Pulmonary artery endothelial cell (primary cell): ENCODE measurements at regions not wholly inside any gene's neighbourhood (a gene's known extent, or its start where the extent isn't known, plus 50 kb on each side); places are given as distances from the start of the nearest gene placed in this dataset.
"Not testable (repeated sequence)": the region's sequence is repeated elsewhere in the genome, so short reads cannot be mapped to it uniquely, and the experiment has no call there.

Experiments
- DNase-seq: peaks from one replicate; pipeline ENCODE4 v3.0.0-alpha.2; 2011; ENCODE audit warnings: low read depth, low spot score

GRCh38 chr5:155753943-155754581 is 572.9 kb upstream of the SGCD start:
- DNase-seq, result no peak

DNA sequence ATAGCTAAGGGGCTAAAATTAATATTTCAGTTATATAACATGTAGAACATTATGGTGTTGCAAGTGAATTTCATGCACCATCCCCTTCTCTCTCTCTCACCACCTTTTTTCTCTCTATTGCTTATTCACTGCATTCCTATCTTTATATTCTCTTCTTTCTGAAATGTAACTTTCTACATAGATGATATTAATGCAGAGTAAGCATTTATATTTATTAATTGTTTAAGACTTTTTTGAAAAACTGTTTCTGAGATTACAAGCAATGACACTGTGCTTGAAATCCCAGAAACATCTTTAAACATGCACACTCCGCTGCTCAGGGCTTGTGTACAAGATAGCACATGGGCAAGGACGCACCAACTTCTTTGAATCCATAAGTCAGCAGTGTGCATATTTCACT is 567.7 kb upstream of the SGCD start:
- no peak for DNase-seq

GRCh38 chr5:155759984-155760383 is 567.0 kb upstream of the SGCD start:
- DNase-seq, result no peak

GRCh38 chr5:155761502-155761901 is 565.5 kb upstream of the SGCD start:
- no peak for DNase-seq

- no peak for DNase-seq
Observed at GRCh38 chr5:155765715-155766114, 561.2 kb upstream of the SGCD start.

DNA sequence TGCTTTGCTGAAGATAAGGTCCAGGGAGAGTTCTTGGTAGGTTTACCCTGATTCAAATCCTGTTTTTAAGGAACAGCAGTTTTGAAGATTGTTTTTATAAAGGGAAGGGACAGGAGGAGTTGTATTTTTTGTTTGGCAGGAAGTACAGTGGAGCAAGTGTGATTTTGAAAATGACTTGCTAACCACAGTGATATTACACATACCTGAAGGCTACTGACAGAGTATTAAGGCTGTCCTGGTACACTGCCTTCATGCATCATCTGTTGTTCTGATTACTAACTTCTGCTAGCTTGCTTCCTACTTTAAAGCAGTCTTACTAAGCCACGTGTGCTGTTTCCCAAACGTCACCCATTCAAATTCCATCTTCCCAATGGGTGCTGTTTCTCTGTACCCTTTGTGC is 559.5 kb upstream of the SGCD start:
- no peak for DNase-seq

- DNase-seq, result no peak
Observed at GRCh38 chr5:155768332-155768731, 558.6 kb upstream of the SGCD start.

- DNase-seq, result no peak
Observed at GRCh38 chr5:155772009-155772662, 554.8 kb upstream of the SGCD start.

GRCh38 chr5:155773680-155774079 is 553.3 kb upstream of the SGCD start:
- DNase-seq, result no peak

DNA sequence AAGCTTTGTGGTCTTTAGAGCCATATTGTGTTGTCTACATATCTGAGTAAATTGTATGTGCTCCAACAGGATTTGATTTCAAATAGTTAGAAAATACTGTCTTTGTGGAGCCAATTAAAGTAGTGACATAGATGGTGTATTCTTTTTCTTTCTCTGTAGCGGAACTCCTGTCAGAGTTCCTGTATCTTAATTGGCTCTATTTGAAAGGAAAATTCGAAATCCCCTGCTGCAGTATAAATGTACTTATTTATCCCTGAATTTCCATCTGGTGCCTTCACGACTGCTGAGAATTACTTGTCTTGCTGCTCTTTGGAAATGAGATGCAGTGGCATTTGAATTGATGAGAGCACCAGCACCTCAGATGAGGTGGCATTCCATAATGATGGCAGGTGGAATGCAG is 546.7 kb upstream of the SGCD start:
- DNase-seq, result no peak

DNA sequence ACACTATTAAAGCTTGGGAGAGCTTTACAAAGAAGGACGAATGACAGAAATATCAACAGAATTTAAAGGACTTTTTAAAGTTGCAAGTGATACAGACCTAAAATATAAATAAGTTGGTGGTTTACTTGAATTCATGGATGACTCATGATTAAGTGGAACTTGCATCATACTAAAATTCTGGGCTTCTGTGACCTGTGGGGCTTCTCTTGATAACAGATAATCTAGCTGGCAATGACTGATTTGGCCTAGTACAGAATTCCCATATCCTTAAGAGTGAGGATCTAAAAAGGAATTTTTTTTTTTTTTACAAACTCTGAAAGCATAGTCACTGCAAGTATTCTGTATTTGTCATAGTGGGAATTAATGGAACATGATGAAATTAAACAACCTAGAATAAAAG is 543.7 kb upstream of the SGCD start:
- DNase-seq, result no peak

DNA sequence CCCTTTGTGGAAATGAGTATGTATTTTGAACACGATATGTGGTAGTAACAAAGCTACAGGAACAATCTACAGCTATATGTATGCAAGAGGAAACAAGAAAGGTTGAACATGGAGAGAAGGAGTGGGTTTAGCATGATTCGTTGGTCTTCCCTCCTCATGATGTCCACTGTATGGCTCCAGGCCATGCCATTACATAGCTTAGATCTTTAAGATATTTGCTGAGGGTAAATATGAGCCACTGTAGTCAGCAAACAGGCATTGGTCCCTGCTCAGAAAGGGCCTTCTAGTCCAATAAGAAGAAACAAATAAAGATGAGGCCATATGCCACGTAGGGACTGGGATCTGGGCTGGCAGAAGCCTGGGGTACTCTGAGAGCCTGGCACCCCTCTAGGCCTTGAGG is 543.2 kb upstream of the SGCD start:
- no peak for DNase-seq

- DNase-seq, result no peak
Observed at GRCh38 chr5:155786108-155786507, 540.9 kb upstream of the SGCD start.

- no peak for DNase-seq
Observed at GRCh38 chr5:155792873-155793272, 534.1 kb upstream of the SGCD start.

GRCh38 chr5:155794795-155795194 is 532.2 kb upstream of the SGCD start:
- no peak for DNase-seq

DNA sequence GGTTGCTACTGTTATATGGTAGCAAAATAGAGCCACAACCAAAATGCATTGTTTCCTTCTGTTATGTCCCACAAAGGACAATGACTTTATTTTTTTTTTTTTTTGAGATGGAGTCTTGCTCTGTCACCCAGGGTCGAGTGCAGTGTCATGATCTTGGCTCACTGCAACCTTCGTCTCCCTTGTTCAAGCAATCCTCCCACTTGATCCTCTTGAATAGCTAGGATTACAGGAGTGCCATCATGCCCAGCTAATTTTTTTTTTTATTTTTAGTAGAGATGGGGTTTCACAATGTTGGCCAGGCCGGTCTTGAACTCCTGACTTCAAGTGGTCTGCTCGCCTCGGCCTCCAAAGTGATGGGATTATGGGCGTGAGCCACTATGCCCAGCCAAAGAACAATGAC is 527.7 kb upstream of the SGCD start:
- DNase-seq, result no peak

GRCh38 chr5:155807884-155808576 is 518.9 kb upstream of the SGCD start:
- DNase-seq, result no peak

- no peak for DNase-seq
Observed at GRCh38 chr5:155815248-155815647, 511.7 kb upstream of the SGCD start.

DNA sequence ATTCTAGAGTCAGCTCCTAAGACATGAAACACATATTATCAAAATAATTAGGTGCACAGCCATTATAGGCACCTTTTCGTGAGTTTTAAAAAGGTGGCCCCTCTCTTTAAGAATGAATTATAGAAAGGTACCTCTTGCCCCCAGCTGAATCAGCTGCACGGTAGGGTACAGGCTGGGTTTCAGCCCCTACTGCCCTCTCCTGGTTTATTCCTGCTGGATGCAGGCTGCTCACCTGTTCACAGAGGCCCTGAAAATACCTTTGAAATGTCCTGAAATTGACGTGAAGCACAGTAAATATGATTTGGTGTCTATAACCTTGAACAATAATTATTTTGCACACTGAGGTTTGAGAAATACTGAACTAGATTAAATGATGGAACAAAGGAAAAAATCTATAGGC is 504.8 kb upstream of the SGCD start:
- no peak for DNase-seq

DNA sequence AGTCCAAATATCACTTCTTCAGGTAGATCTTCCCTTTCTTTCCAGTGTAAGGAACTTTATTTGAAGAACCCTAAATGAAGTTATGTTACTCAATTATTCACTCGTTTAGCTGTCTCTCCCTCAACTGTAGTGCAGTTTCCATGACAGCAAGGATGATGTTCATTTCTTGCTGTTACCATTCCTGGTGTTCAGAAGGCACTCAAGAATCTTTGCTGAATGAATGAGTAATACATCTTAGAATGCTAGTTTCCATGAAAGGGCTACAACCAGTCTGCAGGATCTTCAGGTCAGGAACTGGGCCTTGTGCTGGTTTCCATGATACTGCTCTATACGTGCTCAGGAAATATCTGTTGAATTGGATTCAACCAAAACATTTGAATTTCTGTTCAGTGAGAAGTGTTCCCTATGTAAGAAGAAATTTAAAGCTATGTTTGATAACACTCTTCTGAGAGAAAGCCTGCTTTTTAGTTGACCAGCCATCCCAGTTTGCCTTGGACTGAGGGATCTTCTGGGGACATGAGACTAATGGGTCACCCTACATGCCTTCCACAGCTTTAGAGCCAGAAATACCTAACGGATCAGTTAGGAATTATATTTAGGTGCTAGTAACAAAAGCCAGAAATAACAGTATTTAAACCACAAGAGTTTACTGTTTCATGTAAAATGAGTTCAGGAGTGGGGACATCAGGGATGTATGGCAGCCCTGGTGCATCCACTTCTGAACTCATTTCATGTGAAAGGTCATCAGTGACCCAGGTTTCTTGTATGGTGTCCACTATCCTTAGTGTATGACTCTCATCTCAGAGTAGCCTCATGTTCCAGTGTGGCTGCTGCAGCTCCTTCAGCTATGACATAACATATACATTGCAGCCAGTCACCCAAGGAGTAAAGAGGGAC is 500.1 kb upstream of the SGCD start:
- no peak for DNase-seq

- not testable (repeated sequence) for DNase-seq
Observed at GRCh38 chr5:155827508-155827815, 499.5 kb upstream of the SGCD start.

DNA sequence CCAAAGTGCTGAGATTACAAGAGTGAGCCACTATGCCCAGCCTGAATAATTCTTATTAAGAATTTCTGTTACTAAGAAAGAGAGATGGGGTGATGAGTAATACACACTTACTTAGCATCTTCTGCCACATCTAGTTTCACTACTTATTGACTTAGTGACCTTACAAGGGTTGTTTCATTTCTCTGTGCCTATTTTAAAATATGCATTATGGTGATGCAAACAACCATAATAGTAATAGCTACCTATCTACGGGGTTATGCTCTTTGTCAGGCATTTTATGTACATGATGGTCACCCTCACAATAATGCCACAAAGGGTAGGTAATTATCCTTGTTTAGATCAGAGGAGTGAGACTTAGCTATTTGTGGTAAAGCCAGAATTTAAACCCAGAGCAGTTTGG is 499.0 kb upstream of the SGCD start:
- DNase-seq, result no peak
